Renal cortex interstitium (tissue), 11 donors: ENCODE measurements at regions not wholly inside any gene's neighbourhood (a gene's known extent, or its start where the extent isn't known, plus 50 kb on each side); places are given as distances from the start of the nearest gene placed in this dataset.

Source experiments
- DNase-seq, 11 donors: peaks; one replicate each; pipeline ENCODE4 v3.0.0-alpha.2; 2013; ENCODE audit warnings: low read depth in 9 of 11, low spot score in 4 of 11; ENCODE audit errors: extremely low read depth in 1 of 11

DNA sequence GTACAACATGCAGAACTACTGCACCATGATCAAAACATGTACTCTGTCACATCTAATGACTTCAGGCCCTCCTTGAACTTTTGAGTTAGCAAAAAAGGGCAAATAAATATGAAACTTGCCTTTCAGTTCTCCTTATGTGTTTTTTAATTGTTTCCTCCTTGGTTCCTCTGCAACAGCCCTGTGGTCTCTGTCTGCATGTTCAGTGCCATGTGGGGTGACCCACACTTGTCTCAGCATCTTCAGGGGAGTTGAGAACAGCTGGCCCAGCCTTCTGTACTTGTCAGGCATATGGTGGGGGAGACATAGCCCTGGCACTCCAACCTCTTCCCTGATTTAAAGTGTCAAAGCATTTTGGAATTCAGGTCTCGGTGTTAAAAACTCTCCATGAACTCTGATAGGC, 188.0 kb upstream of the PGRMC2 start:
- no peak for DNase-seq

DNA sequence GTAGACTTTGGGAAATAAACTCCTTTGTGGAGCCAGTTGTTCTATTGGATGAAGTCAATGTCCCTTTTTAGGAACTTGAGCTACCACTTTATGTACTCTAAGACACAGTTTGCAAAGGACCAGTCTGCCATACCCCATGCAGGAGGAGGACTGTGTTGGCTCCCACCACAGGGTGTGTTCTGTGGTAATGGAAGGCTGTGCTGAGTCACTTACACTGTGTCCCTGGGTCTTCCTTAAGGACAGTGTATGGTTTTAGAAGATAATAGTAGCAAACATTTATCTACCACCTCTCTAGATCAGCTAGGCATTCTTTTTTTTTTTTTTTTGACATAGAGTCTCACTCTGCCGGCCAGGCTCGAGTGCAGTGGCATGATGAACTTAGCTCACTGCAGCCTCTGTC, 184.0 kb upstream of the PGRMC2 start:
- DNase-seq = no peak

DNA sequence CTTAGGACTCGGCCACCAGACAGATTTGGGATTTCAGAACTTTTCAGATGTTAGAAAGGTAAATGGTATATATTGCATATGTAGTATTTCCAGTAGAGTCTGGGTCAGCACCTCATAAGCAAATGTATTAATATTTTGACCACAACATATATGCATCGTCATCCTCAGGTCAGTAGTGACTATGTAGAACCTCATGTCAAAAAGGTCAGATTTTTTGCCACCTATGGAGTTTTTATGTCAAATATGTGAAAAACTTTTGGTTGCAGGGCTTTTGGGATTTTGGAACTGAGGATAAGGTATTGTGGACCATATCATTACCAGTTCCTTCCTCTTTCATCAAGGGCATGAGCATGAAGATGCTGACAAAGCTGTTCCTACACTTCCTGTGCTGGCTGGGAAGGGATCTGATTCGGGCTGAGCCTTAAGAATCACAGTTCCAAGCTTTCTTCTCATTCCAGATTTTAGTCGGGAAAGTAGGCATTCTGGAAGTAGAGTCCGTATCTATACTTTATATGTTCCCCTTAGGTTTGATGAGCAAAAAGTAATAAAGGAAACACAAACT, 183.0 kb upstream of the PGRMC2 start:
- DNase-seq = no peak

DNA sequence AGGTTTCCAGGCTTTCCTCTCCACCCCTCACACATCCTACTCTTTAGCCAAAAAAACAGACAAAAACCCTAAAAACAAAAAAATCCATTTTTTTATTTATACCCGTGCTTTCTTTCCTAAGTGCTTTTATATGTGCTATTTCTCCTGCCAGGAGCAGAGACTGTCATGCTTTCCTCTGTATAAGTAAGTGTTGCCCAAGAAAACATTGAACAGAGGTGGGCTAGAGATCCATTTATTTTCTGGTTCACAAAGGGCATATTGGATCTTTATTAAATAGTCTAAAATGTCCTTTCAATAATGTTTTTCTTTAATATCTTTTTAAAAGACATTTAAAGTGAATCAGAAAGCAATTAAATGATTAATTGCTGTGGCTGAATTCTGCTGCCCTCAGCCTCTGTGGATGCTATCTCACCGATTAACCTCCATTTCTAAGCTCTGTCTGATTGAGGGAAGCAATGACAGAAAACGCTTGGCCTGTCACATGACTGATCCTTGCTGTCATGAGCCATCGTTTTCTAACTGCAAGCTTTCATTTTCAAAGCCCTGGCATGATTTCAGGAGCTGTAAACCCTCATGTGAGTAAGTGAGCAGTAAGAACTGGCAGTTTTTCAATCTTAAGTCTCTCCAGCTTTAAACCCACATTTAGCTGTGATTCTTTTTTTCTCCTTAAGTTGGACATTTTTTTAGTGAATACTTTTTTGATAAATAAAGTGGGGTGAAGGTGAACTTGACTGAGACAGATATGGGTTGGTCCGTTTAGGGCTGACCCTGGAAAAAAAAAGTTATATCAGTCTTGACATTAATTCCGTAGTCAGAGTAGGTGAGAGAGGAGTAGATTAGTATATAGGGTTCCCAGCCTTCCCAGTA, 180.7 kb upstream of the PGRMC2 start:
- peak in 7 of 11 donors; percentile 13 to 46 (median 20) for DNase-seq

- no peak for DNase-seq
Observed at GRCh38 chr4:128465523-128465922, 177.9 kb upstream of the PGRMC2 start.

- DNase-seq = no peak
Observed at GRCh38 chr4:128463006-128463405, 175.4 kb upstream of the PGRMC2 start.

DNA sequence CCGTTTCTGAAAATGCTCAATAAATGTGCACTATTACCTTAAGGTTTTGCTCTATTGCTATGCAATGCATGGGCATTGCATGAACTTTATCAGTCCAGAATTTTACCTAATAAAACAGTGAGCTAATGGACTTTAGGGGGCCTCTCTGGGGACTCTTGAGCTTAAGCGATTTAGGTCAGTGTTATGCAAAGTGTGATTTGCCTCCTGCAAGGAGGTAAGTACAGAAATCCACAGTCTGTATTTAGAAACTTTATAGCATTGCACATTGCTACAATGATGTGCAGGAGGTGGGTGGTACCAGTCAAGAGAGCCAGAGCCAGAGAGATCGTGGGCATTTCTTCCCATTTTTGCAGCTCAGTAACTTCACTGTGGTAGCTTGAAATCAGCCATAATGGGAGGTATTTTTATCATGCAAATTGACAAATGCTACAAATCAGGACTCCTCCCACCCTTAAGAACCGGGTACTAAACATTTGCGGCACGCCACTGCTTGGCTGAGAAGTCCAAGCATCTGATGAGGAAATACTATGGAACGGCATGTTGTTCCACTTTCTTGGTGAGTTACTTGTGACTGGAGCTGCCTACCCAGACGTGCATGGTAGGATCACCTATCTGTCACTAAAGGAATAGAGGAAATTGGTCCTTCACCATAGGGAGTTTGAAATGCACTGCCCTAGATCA, 174.6 kb upstream of the PGRMC2 start:
- DNase-seq = no peak

GRCh38 chr4:128461291-128462102, 173.9 kb upstream of the PGRMC2 start:
- peak in 1 of 11 donors; percentile 9 for DNase-seq

DNA sequence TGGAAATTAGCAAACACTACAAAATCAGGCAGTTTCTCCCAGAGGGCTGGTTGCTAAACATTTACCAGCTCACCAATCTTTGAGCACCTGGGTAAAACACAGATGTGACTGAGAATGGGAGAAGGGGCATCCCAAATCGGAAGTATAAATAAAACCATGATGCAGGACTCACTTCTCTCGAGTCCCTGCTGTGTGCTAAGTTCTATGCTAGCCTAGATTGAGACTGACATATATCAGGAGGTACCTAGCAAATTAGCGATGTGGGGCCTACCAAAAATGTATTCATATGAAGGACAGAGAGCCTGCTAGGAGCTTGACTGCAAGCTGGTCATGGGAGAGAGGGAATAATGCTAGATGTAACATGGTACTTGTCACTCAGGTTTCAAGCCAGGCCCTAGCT, 171.9 kb upstream of the PGRMC2 start:
- no peak for DNase-seq

DNA sequence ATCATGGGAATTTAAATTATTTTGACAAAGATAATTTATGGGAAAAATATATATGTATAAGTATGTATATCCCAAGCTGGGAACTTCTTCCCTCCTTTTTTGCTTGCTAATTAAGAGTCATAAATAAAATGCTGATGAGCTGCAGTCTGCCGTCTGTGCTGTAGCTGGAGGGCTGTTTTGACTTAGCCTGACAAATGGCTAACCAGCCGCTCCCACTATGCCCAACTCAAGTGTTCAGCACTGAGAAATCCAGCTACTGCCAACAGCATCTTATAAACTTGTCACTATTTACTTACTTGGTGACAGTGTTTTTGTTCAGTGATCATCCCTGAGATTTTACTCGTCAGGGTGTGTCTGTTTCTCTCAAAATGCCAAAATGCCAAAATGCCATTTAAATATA, 171.2 kb upstream of the PGRMC2 start:
- no peak for DNase-seq

- DNase-seq = no peak
Observed at GRCh38 chr4:128457726-128458125, 170.1 kb upstream of the PGRMC2 start.

DNA sequence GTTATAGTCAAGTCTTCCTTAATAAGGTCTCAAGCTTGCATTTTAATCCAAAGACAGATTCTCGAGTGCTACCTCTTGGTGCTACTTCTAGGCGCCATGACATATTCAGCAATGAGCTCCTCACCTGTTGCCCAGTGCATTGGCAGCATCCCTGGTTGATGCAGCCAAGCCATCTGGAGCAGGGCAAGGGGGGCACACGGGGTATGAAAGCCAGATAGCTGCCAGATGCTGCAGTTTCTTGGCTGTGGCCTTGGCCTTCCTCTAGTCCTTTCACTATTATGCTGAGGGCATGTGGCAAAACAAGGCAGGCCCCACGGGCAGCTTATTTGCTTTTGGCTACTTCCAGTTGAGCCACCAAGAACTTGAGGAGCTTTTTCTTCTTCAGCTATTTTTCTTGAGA, 168.6 kb upstream of the PGRMC2 start:
- DNase-seq = no peak

DNA sequence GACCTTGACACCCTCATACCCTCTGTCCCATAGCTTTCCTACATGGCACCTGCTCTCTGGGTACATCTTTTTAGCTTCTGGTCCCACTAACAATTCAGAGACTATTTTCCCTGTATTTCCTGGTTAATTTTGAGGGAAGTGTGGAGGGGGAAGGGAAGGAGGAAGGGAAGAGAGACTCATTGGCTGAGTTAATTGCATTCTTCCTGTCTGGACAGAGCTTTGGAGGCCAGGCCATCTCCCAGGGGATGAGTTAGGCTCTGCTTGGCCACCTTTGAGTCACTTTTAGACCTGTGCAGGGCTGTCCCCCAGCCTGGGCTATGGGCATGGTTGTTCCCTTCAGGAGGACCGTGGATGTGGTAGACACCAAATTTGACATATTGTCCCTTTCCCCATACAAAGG, 167.9 kb upstream of the PGRMC2 start:
- DNase-seq = no peak

DNA sequence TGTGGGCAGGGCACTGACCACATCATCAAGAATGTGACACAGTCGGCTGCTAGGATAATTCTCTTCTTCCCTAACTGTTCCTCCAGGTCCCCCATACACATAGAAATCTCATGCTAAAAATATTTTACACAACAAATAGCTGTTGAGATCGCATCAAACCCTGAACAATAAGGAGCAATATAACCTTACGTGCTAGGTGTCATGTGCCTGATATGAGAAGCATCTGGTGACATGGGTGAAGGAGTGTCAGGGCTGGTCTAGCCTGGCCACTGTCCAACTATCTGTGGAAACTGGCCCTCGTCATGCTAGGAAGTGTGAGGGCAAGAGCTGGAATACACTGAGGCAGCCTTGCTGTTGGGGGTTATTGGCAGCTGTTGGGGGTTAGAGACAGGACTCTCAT, 167.3 kb upstream of the PGRMC2 start:
- no peak for DNase-seq

DNA sequence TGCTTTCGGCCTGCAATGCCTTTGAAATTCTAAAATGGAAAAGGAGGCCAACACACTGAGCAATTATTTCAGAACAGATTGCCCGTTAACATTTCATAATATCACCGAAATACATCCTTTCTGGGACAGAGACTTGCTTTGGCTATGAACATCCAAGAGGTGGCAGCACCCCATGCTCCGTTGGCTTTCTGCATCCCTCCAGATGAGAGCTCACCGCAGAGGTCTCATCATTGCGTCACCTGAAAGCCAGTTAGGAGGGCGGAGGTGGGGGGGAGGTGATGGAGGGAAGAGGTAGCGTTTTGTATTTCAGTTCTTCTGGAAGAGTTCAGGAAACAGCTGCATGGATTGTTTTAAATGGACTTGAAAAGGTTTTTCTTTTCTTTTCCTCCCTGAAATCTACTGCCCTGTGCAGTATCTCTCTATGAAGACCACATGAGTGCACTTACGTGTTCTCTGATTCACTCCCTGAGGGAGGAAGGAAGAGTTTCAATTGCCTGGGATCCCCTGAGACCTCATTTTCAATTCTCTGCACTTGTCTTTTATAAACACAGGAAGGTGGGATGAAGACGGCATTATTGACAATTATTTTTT, 166.8 kb upstream of the PGRMC2 start:
- DNase-seq = peak; percentile 48 to 72 (median 62)

DNA sequence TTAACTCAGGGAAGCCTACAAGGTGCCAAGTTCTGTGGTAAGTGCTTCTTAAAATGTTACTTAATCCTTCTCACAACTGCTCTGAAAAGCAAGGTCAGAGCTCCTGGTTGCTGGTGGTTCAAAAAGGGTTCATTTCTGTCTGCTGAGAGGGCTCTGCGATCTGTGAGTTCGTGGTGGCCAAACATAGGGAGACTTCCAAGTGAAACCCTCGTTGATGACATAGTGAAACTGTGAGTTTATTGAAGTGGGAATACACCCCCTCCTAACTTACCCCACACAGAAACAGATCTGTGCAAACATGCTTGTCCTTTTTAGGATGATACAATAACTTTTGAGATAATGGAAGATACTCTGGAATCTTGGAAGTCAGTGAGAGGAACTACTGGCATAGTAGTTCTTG, 164.8 kb upstream of the PGRMC2 start:
- no peak for DNase-seq

DNA sequence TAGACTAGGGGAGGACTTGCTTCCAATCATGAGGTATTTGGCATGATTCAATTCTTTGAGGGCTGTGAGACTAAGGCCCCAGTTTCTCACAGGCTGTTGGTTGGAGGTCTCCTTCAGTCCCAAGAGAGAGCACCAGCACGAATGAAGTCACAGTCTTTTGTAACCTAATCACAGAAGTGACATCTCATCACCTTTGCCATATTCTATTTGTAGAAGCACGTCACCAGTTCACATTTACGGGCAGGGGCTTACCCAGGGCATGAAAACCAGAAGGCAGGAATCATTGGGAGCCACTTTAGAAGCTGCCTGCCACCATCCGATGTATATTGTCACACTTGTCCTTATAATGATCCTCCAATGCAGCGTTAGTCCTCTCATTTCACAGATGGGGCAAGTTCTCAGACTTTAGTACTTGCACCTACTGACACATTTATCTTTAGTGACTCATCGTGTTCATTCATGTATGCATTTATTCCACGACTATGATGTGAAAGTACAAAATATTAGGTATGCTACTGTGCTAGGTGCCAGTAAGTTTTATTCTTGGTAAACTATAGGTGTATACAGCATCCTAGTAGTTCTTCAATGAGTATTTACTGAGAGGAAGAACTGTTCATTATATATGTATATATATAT, 163.8 kb upstream of the PGRMC2 start:
- no peak for DNase-seq

DNA sequence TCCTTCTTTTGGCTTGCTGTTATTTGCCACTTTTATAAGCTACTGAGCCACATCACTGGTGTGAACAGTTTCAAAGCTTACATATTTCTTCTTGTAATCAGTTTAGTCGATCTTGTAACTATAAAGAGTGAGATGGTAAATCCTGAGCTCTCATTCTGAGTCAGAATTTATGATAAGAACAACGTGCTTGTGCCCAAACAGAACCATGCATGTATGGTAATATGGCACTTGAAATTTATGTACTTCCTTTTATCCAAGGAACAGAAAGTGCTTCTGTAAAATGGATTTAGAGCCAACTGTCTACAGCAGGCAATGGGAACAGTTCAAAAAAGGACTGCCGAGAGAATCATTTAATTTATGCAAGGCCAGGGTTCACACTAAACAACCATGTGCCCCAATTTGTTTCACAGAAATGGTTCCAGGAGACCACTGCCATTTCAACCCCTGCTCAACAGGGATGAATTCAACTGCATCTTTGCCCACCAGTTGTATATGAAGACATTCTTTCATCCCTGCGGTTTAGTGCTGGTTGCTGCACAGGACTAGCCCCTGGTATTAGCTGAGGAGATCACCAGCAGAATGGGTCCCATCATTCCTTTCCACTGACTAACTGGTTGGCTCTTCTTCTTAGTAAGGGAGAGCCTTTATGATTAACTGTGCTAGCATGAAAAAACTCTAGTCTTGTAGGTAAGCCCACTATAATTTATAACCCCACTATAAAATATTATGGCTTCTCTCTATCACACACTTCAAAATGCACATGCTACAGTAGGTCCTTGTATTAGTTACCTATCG, 162.9 kb upstream of the PGRMC2 start:
- DNase-seq = no peak
